Neuronal stem cell (in vitro differentiated cells): ENCODE measurements at regions not wholly inside any gene's neighbourhood (a gene's known extent, or its start where the extent isn't known, plus 50 kb on each side); places are given as distances from the start of the nearest gene placed in this dataset.

ENCODE experiments used
- DNase-seq: peaks from one replicate; pipeline ENCODE4 v3.0.0-alpha.2; 2013; ENCODE audit warnings: low spot score
- H2AFZ ChIP-seq: one replicate; pipeline ENCODE4 v1.6.1; 2013; ENCODE audit warnings: mild to moderate bottlenecking, low read length, inconsistent platforms
- H2AK5ac ChIP-seq: 2 replicates; pipeline ENCODE4 v1.6.1; 2013; ENCODE audit warnings: low read depth, mild to moderate bottlenecking, inconsistent platforms, low read length, moderate library complexity, mixed read lengths
- H2BK120ac ChIP-seq: 2 replicates; pipeline ENCODE4 v1.6.1; 2013; ENCODE audit warnings: low read depth, mild to moderate bottlenecking, inconsistent platforms, low read length, moderate library complexity, mixed read lengths
- H2BK12ac ChIP-seq: one replicate; pipeline ENCODE4 v1.6.1; 2013; ENCODE audit warnings: low read length, inconsistent platforms
- H2BK15ac ChIP-seq: 2 replicates; pipeline ENCODE4 v1.6.1; 2013; ENCODE audit warnings: mild to moderate bottlenecking, low read length, inconsistent platforms, mixed read lengths
- H2BK5ac ChIP-seq: one replicate; pipeline ENCODE4 v1.6.1; 2013; ENCODE audit warnings: inconsistent platforms, mild to moderate bottlenecking, low read length, moderate library complexity
- H3K14ac ChIP-seq: one replicate; pipeline ENCODE4 v1.6.1; 2013; ENCODE audit warnings: low read length, inconsistent platforms
- H3K18ac ChIP-seq: 2 replicates; pipeline ENCODE4 v1.6.1; 2013; ENCODE audit warnings: low read length, inconsistent platforms
- H3K23ac ChIP-seq: 2 replicates; pipeline ENCODE4 v1.6.1; 2013; ENCODE audit warnings: low read depth, mild to moderate bottlenecking, mixed read lengths, low read length, inconsistent platforms; ENCODE audit not compliant: poor library complexity
- H3K27ac ChIP-seq: replicated peaks from 3 replicates; pipeline ENCODE4 v1.5.1; 2013; ENCODE audit warnings: low read length, inconsistent platforms
- H3K27me3 ChIP-seq, 3 experiments: 2 replicates each; pipeline ENCODE4 v1.6.1; 2013; ENCODE audit warnings: low read length in 3 of 3, mild to moderate bottlenecking in 2 of 3, inconsistent platforms in 1 of 3, low read depth in 1 of 3, mixed read lengths in 1 of 3, moderate library complexity in 1 of 3; ENCODE audit not compliant: control insufficient read depth in 3 of 3, insufficient read depth in 3 of 3
- H3K36me3 ChIP-seq, 2 donors: replicated peaks in 1 of 2; 2 replicates each; pipeline ENCODE4 v1.6.1; 2013; ENCODE audit warnings: low read length in 2 of 2; ENCODE audit not compliant: control insufficient read depth in 2 of 2, insufficient read depth in 2 of 2
- H3K4ac ChIP-seq: 2 replicates; pipeline ENCODE4 v1.6.1; 2013; ENCODE audit warnings: inconsistent platforms, mild to moderate bottlenecking, low read length, moderate library complexity
- H3K4me1 ChIP-seq, 2 donors: 1 replicate in 1 of 2; 2 replicates in 1 of 2; pipeline ENCODE4 v1.6.1; 2013; ENCODE audit warnings: low read length in 2 of 2, low read depth in 1 of 2; ENCODE audit not compliant: control insufficient read depth in 2 of 2, insufficient read depth in 1 of 2
- H3K4me2 ChIP-seq: one replicate; pipeline ENCODE4 v1.6.1; 2013; ENCODE audit warnings: mild to moderate bottlenecking, low read length, inconsistent platforms; ENCODE audit not compliant: insufficient read depth, poor library complexity, severe bottlenecking
- H3K4me3 ChIP-seq, 2 donors: 2 replicates each; pipeline ENCODE4 v1.5.1; 2013; ENCODE audit warnings: low read length in 2 of 2, mild to moderate bottlenecking in 2 of 2, inconsistent platforms in 1 of 2, moderate library complexity in 1 of 2
- H3K79me1 ChIP-seq: one replicate; pipeline ENCODE4 v1.6.1; 2013; ENCODE audit warnings: low read depth, mild to moderate bottlenecking, inconsistent platforms, low read length, moderate library complexity
- H3K9ac ChIP-seq: one replicate; pipeline ENCODE4 v1.6.1; 2013; ENCODE audit warnings: mild to moderate bottlenecking, low read depth, low read length, inconsistent platforms; ENCODE audit not compliant: poor library complexity
- H3K9me3 ChIP-seq, 2 donors: replicated peaks in 1 of 2; 2 replicates each; pipeline versions ENCODE3 to v1.6.1; 2013; ENCODE audit warnings: low read length in 2 of 2, mild to moderate bottlenecking in 2 of 2, inconsistent platforms in 1 of 2, low read depth in 1 of 2, mixed read lengths in 1 of 2, moderate library complexity in 1 of 2; ENCODE audit not compliant: control insufficient read depth in 2 of 2, insufficient read depth in 1 of 2
- H4K8ac ChIP-seq: one replicate; pipeline ENCODE4 v1.6.1; 2013; ENCODE audit warnings: low read depth, mild to moderate bottlenecking, inconsistent platforms, low read length, moderate library complexity
- H4K91ac ChIP-seq: one replicate; pipeline ENCODE4 v1.6.1; 2013; ENCODE audit warnings: low read length, low read depth, mild to moderate bottlenecking, inconsistent platforms; ENCODE audit not compliant: poor library complexity
- WGBS, 2 donors: extraction: QIAGEN DNeasy Blood & Tissue Kit; methylation state at CpG; one replicate each; pipeline ENCODE4 v1.1.7; 2013; ENCODE audit warnings: missing lambda C conversion rate in 2 of 2, mixed read lengths in 1 of 2; ENCODE audit not compliant: insufficient read length in 2 of 2, insufficient replicate concordance in 1 of 2; ENCODE audit errors: extremely low coverage in 2 of 2; 5-methylcytosine and 5-hydroxymethylcytosine counted together

GRCh38 chr3:178960181-178960580 lies 111.4 kb downstream of the ZMAT3 start:
- H4K8ac ChIP-seq, result no peak overlapping the region
- H2AFZ ChIP-seq, result no peak overlapping the region
- DNase-seq, result no peak
- no peaks in the 10 kb centered on the region for H3K4me1 ChIP-seq
- no peak overlapping the region for H3K9ac ChIP-seq
- WGBS, 2 donors, result no CpG with 5 or more reads among the region's 3 CpGs
- H3K4ac ChIP-seq, result no peak overlapping the region
- no peak overlapping the region for H2BK12ac ChIP-seq
- H3K79me1 ChIP-seq, result no peaks in the 10 kb centered on the region
- H2BK5ac ChIP-seq, result no peak overlapping the region
- H3K23ac ChIP-seq, result no peak overlapping the region
- no peak overlapping the region for H3K14ac ChIP-seq
- no peak overlapping the region for H4K91ac ChIP-seq
- H3K4me2 ChIP-seq, result no peak overlapping the region
- H3K27ac ChIP-seq, result no peak overlapping the region
- H3K36me3 ChIP-seq, result no peaks in the 10 kb centered on the region
- no peak overlapping the region for H3K4me3 ChIP-seq
- H3K27me3 ChIP-seq, result no peaks in the 10 kb centered on the region
- no peak overlapping the region for H2BK15ac ChIP-seq
- H3K18ac ChIP-seq, result no peak overlapping the region
- H2AK5ac ChIP-seq, result no peak overlapping the region
- H3K9me3 ChIP-seq, result no peaks in the 10 kb centered on the region
- no peak overlapping the region for H2BK120ac ChIP-seq

GRCh38 chr3:178950676-178951075 lies 120.9 kb downstream of the ZMAT3 start:
- no peak overlapping the region for H2BK120ac ChIP-seq
- whole genome bisulfite sequencing, 2 donors, result no CpG with 5 or more reads among the region's 2 CpGs
- H3K18ac ChIP-seq, result no peak overlapping the region
- H3K4me2 ChIP-seq, result no peak overlapping the region
- H3K4me1 ChIP-seq, result no peaks in the 10 kb centered on the region
- DNase-seq, result no peak
- no peak overlapping the region for H2BK5ac ChIP-seq
- H3K79me1 ChIP-seq, result no peaks in the 10 kb centered on the region
- no peaks in the 10 kb centered on the region for H3K9me3 ChIP-seq
- no peak overlapping the region for H3K23ac ChIP-seq
- H2AFZ ChIP-seq, result no peak overlapping the region
- H4K8ac ChIP-seq, result no peak overlapping the region
- no peak overlapping the region for H4K91ac ChIP-seq
- no peak overlapping the region for H3K27ac ChIP-seq
- H3K4ac ChIP-seq, result no peak overlapping the region
- H2BK15ac ChIP-seq, result no peak overlapping the region
- no peak overlapping the region for H3K4me3 ChIP-seq
- H3K14ac ChIP-seq, result no peak overlapping the region
- no peak overlapping the region for H2BK12ac ChIP-seq
- H3K9ac ChIP-seq, result no peak overlapping the region
- H3K27me3 ChIP-seq, result no peaks in the 10 kb centered on the region
- no peaks in the 10 kb centered on the region for H3K36me3 ChIP-seq
- H2AK5ac ChIP-seq, result no peak overlapping the region

- WGBS, 2 donors, result no CpG with 5 or more reads among the region's 3 CpGs
Measured at GRCh38 chr3:178949896-178950295, 121.7 kb downstream of the ZMAT3 start.

GRCh38 chr3:178948546-178948945 lies 123.1 kb downstream of the ZMAT3 start:
- H3K9me3 ChIP-seq, result no peaks in the 10 kb centered on the region
- H3K18ac ChIP-seq, result no peak overlapping the region
- H2BK12ac ChIP-seq, result no peak overlapping the region
- H3K4me1 ChIP-seq, result no peaks in the 10 kb centered on the region
- H2BK5ac ChIP-seq, result no peak overlapping the region
- no peak overlapping the region for H3K4me3 ChIP-seq
- H3K79me1 ChIP-seq, result no peaks in the 10 kb centered on the region
- no peaks in the 10 kb centered on the region for H3K36me3 ChIP-seq
- H2AFZ ChIP-seq, result no peak overlapping the region
- no peak overlapping the region for H3K23ac ChIP-seq
- no peaks in the 10 kb centered on the region for H3K27me3 ChIP-seq
- no peak overlapping the region for H3K4ac ChIP-seq
- no peak overlapping the region for H4K91ac ChIP-seq
- no peak overlapping the region for H2BK15ac ChIP-seq
- no peak overlapping the region for H2BK120ac ChIP-seq
- DNase-seq, result no peak
- no peak overlapping the region for H3K9ac ChIP-seq
- no peak overlapping the region for H2AK5ac ChIP-seq
- H4K8ac ChIP-seq, result no peak overlapping the region
- H3K4me2 ChIP-seq, result no peak overlapping the region
- H3K14ac ChIP-seq, result no peak overlapping the region
- H3K27ac ChIP-seq, result no peak overlapping the region

More at GRCh38 chr3:178949896-178950295, 121.7 kb downstream of the ZMAT3 start:
- H2BK120ac ChIP-seq, result peak overlapping the region; percentile 28
- H3K27ac ChIP-seq, result no peak overlapping the region
- peak overlapping the region; percentile 44 for H3K9ac ChIP-seq
- no peak overlapping the region for H2BK15ac ChIP-seq
- H2BK12ac ChIP-seq, result no peak overlapping the region
- H3K23ac ChIP-seq, result no peak overlapping the region
- H3K4me2 ChIP-seq, result no peak overlapping the region
- H4K8ac ChIP-seq, result no peak overlapping the region
- H3K36me3 ChIP-seq, result no peaks in the 10 kb centered on the region
- no peak overlapping the region for H4K91ac ChIP-seq
- no peaks in the 10 kb centered on the region for H3K9me3 ChIP-seq
- no peak overlapping the region for H2AFZ ChIP-seq
- no peak overlapping the region for H3K4me3 ChIP-seq
- no peak overlapping the region for H3K4ac ChIP-seq
- H2AK5ac ChIP-seq, result no peak overlapping the region
- no peak overlapping the region for H3K14ac ChIP-seq
- H3K27me3 ChIP-seq, result no peaks in the 10 kb centered on the region
- H3K18ac ChIP-seq, result no peak overlapping the region
- no peaks in the 10 kb centered on the region for H3K4me1 ChIP-seq
- no peak overlapping the region for H2BK5ac ChIP-seq
- DNase-seq, result no peak
- H3K79me1 ChIP-seq, result no peaks in the 10 kb centered on the region
